HG02938 (cell line): ENCODE measurements at regions not wholly inside any gene's neighbourhood (a gene's known extent, or its start where the extent isn't known, plus 50 kb on each side); places are given as distances from the start of the nearest gene placed in this dataset.

Experiments
- ATAC-seq: cut with Tn5 transposase; IDR thresholded peaks from one replicate; pipeline ENCODE4 v1.9.1; 2021; ENCODE audit warnings: mild to moderate bottlenecking, moderate library complexity; ENCODE audit not compliant: unreplicated experiment

DNA sequence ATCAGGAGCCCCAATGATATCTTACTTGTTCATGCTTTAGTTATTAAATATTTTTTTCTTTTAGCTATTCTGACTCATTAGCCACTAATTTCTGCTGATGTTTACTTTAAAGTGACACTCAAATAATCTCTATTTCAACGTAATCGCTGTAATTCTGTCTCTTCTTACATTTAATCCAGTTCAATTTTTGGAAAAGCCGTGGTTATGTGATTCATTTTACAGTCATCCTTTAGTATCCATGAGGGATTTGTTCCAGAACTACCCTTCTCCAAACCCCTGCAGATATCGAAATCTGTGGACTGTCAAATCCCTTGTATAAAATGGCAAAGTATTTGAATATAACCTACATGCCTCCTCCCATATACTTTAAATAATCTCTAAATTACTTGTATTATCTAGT lies 1103.4 kb downstream of the LRFN5 start:
- ATAC-seq: no peak

DNA sequence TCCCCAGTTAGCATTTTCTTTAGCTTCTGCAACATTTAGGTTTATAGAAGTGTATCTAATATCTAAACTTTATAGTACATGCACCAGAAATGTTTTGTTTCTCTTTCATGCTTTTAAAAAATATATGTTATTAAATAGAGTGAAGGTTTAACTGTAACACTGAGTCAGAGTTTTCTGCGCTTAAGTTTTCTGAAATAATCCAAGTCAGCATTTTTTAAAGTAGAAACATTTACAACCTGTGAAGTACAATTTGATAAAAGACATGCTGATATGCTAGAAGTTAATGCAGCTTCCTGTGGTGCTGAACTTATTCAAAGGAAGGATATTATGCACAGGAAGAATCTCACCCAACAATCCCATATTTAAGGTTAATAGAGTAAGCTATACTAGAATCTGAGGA lies 1096.8 kb downstream of the LRFN5 start:
- ATAC-seq: no peak

GRCh38 chr14:42687421-42687820 lies 1080.7 kb downstream of the LRFN5 start:
- no peak for ATAC-seq

- no peak for ATAC-seq
Measured at GRCh38 chr14:42683707-42684106, 1077.0 kb downstream of the LRFN5 start.

GRCh38 chr14:42676636-42677035 lies 1070.0 kb downstream of the LRFN5 start:
- ATAC-seq: no peak

- ATAC-seq: no peak
Measured at GRCh38 chr14:42673963-42674362, 1067.3 kb downstream of the LRFN5 start.

DNA sequence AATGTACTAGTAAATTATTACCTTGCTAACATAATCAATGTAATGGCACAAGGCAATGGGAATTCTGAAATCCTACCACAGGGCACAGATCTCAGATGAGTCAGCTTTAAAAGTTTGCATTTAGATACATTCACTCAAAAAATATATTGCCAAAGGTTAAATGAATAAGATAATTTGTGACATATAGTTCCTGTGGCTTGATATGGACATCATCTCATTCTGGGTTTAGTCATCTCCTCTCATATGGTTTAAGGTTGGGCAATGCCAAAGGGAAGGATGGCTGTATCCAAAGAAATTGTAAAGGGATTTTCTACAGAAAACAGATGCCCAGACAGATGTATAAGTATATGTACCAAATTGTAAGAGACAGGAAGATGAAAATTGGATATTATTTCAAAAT lies 1065.0 kb downstream of the LRFN5 start:
- ATAC-seq: no peak

DNA sequence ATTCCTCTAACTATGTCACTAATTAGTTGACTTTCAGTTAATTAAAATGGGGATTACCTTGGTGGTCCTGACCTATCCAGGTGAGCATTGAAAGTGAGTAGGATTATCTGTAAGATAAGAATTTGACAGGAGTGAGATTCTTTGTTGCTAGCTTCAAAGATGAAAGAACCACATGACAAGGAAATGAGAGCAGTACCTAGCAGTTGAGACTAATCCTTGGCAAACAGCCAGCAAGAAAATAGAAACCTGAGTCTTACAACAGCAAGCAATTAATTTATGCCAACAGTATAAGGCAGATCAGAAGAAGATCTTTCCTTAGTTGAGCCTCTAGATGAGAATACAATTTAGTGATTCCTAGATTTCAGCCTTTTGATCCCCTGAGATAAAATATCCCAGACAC lies 1058.4 kb downstream of the LRFN5 start:
- no peak for ATAC-seq

DNA sequence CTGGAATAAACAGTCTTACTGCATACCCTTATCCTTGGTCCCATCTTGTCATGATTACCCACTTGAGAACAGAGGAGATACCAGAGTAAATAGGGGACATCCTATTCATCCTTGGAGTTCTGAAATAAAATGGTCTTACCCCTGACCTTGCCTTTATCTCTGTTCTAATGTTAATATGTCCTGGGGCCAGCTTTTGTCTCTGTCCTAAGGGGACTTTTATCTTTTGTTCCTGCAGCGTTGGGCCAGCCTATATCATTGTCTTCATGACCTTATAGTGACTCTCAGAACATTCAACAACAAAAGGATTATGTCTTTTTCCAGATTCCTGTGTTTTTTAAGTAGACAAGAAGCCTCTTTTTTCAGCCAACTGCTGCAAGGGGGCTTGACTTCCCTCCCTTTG lies 1057.5 kb downstream of the LRFN5 start:
- ATAC-seq: no peak

DNA sequence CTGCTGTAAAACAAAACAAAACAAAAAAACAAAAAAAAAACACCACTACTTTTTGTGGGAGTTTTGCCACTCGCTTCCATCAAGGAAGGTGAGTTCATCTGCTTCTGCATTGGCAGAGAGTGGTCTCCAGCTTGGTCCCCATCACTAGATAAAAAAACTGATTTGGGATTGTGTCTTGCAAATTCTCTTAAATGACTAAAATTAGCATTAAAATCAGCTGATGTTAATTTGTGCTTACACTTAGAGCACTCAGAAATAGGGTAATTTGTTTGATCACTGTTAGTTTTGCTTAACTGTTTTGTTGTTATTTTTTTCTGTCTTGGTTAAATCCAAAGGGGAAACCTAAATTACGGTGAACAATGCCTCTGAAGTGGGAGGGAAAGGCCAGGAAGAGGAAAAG lies 1048.0 kb downstream of the LRFN5 start:
- ATAC-seq: no peak

- no peak for ATAC-seq
Measured at GRCh38 chr14:42642787-42643186, 1036.1 kb downstream of the LRFN5 start.

- no peak for ATAC-seq
Measured at GRCh38 chr14:42633504-42634095, 1026.9 kb downstream of the LRFN5 start.

DNA sequence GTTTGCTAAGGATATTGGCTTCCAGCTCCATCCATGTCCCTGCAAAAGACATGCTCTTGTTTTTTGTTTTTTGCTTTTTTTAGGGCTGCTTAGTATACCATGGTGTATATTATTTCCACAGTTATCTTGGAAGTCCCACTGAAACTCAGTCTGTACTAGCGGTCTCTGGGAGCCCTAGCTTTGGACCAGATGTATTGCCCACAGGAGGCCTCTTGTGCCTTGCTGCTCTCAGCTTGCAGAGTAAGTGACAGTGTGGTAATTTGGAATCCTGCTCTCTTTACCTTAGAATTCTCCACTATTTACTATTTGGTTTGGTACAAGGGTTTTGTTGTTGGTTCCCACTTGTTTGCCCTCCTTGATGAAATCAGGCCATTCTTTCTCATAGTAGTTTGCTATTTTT lies 1022.9 kb downstream of the LRFN5 start:
- ATAC-seq: no peak

GRCh38 chr14:42628602-42629001 lies 1021.9 kb downstream of the LRFN5 start:
- ATAC-seq: no peak

DNA sequence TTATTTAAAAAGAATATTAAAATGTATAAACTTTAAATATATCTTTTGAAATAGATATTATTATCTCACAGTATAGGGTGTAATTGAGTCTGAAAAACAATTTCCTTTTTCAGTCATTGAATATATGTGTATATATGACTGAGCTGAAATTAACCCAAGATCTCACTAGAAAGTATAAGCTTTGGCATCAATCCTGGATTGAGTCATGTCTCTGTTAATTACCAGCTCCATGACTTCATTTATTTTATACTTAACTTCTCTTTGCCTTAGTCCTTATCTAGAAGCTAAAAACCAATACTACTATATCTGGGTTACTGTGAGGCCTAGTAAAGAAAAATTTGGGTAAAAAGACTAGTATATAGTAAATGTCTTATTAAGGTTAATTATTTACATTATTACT lies 1020.3 kb downstream of the LRFN5 start:
- no peak for ATAC-seq

DNA sequence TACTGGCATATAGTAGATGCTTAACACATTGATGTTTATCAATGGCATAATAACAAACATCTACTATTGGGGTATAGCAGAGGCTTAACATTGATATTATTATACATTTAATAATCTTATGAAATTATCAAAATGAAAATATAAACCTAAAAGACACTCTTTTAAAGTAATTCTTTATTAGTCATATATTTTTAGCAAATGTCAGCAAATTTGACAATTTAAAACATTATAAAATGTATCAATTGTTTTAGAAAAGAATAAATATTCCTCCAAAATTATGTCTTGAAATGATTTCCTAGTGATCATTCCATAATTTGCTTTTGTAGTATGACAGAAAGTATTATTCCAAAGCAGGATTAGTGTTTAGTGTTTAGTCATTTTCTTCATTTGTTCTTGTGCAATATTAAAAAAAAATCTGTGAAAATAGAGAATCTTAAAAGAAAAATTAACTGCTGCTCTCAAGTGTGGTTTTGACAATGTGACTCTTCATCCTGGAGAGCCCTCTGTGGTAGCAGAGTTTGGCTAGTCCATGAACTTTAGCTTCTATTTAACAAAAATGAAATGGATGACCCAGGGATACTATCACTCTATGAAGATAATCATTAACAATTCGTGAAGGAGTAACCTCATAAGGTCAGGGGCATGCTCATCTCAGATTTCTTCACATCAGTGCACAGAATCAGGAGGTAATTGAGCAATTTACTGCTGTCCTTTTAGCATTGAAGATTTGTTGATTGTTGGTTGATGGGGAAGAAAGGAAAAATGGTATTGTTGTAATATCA lies 1018.5 kb downstream of the LRFN5 start:
- no peak for ATAC-seq

DNA sequence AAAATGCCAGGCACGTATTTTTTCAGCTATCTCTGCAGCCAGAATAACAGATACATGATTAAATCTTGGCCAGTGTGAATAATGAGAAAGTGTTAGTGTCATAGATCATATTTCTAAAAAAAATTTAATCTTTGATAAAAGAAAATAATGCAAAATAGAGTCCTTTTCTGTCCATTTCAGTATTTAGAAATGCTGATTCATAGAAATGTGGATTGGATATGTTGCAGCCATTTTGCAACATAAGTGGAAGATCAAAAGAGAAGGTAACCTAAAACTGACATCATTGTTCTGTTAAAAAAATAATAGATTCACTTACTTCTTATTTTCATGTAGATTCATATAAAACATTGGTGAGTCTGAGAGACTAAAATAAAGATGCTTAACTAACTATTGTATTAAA lies 1010.3 kb downstream of the LRFN5 start:
- no peak for ATAC-seq

GRCh38 chr14:42606839-42607238 lies 1000.2 kb downstream of the LRFN5 start:
- no peak for ATAC-seq

GRCh38 chr14:42602336-42602845 lies 995.7 kb downstream of the LRFN5 start:
- ATAC-seq: no peak

DNA sequence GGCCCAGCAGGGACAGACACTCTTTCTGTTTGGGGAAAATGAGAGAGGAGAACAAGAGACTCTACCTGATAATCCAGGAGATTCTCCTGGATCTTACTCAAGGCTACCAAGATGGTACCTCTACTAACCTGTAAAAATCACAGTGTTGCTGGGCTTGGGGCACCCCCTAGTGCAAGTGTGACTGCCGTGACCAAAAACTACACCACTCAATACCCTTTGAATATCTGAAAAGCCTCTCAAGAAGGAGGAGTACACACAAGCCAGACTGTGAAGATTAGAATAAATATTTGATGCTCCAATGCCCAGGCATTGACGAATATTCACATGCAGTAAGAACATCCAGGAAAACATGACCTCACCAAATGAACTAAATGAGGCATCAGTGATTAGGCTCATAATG lies 965.4 kb downstream of the LRFN5 start:
- ATAC-seq: no peak

DNA sequence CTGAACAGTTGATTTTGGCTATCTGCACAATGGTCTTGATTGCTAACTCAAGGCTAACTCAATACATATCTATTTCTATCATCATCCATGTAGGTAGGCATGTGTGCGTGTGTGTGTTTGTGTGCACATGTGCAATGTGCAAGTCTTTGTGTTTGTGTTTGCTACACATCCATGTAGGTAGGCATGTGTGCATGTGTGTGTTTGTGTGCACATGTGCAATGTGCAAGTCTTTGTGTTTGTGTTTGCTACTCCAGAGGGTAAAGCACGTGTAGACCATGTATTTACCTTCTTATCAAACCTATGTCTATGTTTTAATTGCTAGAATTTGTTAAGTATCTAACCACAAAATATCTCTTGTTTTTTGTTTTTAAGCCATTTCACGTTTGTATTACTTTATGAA lies 962.6 kb downstream of the LRFN5 start:
- no peak for ATAC-seq

DNA sequence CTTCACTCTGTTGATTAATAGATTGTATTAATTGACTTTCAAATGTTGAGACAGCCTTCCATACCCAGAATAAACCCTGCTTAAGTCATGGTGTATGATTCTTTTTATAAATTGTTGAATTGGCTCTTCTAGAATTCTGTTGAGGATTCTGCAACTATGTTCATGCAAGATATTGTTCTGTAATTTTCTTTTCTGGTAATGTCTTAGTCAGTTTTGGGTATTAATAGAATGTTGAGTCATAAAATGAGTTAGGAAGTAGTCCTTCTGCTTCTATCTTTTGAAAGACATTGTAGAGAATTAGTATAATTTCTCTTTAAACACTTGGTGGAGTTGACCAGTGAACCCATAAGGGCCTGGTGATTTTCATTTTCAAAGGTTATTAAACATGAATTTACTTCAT lies 958.9 kb downstream of the LRFN5 start:
- ATAC-seq: no peak

GRCh38 chr14:42563313-42563712 lies 956.6 kb downstream of the LRFN5 start:
- no peak for ATAC-seq
